ENCODE measurements at regions not wholly inside any gene's neighbourhood (a gene's known extent, or its start where the extent isn't known, plus 50 kb on each side); places are given as distances from the start of the nearest gene placed in this dataset.

DNA sequence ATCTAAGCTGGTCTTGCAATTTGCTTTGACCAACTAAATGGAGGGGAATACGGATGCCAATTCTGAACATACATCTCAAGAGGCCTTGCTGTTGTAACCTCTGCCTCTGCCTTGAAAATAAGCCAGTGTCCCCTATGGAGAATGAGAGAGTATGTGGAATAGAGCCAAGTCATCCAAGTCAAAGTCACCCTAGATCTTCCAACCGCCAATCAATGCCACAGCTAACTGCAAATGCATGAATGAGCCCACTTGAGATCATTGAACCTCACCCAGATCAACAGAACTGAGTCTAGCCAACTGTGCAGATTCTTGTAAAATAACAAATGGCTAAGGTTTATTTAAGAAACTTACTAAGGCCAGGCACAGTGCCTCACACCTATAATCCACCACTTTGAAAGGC is 139.8 kb upstream of the TANK start:
- Mint-ChIP-seq H3K9me3 (peaks cover 23% of the 10 kb centered on the region), H3K36me3 (ENCODE audit: low read depth) (no peaks in the 10 kb centered on the region), H3K4me1 (peaks cover 22% of the 10 kb centered on the region), H3K27ac (no peak overlapping the region), H3K4me3 (no peak overlapping the region), H3K27me3 (ENCODE audit: low read depth) (no peaks in the 10 kb centered on the region)
- TF ChIP-seq, protein P1, sequence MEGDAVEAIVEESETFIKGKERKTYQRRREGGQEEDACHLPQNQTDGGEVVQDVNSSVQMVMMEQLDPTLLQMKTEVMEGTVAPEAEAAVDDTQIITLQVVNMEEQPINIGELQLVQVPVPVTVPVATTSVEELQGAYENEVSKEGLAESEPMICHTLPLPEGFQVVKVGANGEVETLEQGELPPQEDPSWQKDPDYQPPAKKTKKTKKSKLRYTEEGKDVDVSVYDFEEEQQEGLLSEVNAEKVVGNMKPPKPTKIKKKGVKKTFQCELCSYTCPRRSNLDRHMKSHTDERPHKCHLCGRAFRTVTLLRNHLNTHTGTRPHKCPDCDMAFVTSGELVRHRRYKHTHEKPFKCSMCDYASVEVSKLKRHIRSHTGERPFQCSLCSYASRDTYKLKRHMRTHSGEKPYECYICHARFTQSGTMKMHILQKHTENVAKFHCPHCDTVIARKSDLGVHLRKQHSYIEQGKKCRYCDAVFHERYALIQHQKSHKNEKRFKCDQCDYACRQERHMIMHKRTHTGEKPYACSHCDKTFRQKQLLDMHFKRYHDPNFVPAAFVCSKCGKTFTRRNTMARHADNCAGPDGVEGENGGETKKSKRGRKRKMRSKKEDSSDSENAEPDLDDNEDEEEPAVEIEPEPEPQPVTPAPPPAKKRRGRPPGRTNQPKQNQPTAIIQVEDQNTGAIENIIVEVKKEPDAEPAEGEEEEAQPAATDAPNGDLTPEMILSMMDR (IDR thresholded peaks at IDR 0.05; ENCODE audit: unreplicated experiment in 3 of 3) = no peak

DNA sequence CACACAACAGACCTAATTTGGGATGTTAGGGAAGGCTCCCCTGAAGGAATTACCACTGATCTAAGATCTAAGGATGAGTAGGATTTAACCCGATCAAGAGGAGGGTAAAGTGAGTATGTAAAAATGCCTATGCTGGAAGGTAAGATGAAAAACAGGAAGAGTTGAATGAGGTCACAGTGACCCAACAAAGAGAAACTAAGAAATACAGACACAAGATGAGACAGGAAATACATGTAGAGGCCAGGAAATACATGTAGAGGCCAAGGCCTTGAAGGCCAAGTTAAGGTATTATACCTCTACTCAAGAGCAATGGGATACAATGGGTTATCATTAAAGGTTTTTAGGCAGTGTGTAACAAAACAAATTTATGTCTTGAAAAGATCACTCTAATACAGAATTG is 131.6 kb upstream of the TANK start:
- TF ChIP-seq, protein P1 (IDR thresholded peaks at IDR 0.05; ENCODE audit: unreplicated experiment in 3 of 3) = no peak
- Mint-ChIP-seq H3K4me3 (no peak overlapping the region), H3K27me3 (ENCODE audit: low read depth) (no peaks in the 10 kb centered on the region), H3K4me1 (peaks cover 13% of the 10 kb centered on the region), H3K27ac (no peak overlapping the region), H3K9me3 (peaks cover 2% of the 10 kb centered on the region), H3K36me3 (ENCODE audit: low read depth) (no peaks in the 10 kb centered on the region)

DNA sequence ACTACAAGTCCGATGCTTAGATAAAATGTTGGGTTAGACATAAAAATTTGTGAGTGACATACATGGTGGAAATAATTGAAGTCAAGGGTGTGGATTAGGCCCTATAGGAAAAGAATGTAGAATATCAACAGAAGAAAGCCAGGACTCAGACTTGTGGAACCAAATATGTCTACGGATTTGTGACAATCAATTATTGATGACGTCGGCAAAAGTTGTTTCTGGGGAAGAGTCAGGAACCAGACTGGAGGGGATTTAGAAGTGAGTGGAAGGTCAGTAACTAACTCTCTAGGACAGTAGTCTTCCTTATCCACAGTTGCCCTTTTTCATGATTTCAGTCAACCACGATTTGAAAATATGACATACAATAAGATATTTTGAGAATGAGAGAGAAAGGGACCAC is 130.9 kb upstream of the TANK start:
- H3K27me3 Mint-ChIP-seq (ENCODE audit: low read depth) = no peaks in the 10 kb centered on the region
- H3K9me3 Mint-ChIP-seq = peaks cover 2% of the 10 kb centered on the region
- no peak overlapping the region for H3K27ac Mint-ChIP-seq
- no peaks in the 10 kb centered on the region for H3K36me3 Mint-ChIP-seq (ENCODE audit: low read depth)
- no peak overlapping the region for H3K4me3 Mint-ChIP-seq
- TF ChIP-seq, protein P1 (IDR thresholded peaks at IDR 0.05; ENCODE audit: unreplicated experiment in 3 of 3) = no peak
- peaks cover 13% of the 10 kb centered on the region for H3K4me1 Mint-ChIP-seq

DNA sequence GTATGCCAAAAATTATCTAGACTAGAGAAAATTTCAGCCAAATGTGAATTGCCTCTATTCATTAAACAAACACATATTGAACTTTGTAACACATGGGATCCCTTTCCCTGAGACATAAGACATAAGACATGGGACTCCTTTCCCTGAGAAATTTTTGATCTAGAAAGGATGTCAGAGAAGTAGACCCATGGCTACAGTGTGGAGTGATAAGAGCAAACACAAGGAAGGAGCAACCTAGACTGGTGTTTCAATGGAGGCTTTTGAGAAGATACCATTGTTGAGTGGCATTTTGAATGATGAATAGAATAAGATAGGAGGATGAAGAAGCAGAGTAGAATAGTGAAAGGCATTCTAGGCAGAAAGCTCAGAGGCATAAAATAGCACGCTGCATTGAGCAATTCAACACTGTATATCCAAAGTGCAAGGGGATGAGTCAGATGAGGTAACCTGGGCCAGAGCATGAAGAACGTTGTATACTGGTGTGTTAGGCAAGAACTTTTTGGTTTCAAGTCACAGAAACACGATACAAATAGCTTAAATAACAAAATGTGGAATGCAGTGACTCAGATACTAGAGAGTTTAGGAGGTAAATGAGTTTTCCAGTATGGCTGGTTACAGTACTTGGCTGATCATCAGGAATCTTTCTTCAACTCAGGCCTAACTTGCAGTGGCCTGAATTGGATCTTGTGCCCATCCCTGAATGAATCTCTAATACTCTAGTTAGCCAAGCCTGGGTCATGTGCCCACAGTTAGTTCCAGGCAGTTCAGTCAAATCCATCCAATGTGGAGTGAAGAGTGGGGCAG is 129.8 kb upstream of the TANK start:
- H3K4me1 Mint-ChIP-seq = peaks cover 11% of the 10 kb centered on the region
- TF ChIP-seq, protein P1 (IDR thresholded peaks at IDR 0.05; ENCODE audit: unreplicated experiment in 3 of 3) = no peak
- H3K4me3 Mint-ChIP-seq = no peak overlapping the region
- H3K27me3 Mint-ChIP-seq (ENCODE audit: low read depth) = no peaks in the 10 kb centered on the region
- H3K9me3 Mint-ChIP-seq = peaks cover 2% of the 10 kb centered on the region
- H3K27ac Mint-ChIP-seq = no peak overlapping the region
- H3K36me3 Mint-ChIP-seq (ENCODE audit: low read depth) = no peaks in the 10 kb centered on the region

DNA sequence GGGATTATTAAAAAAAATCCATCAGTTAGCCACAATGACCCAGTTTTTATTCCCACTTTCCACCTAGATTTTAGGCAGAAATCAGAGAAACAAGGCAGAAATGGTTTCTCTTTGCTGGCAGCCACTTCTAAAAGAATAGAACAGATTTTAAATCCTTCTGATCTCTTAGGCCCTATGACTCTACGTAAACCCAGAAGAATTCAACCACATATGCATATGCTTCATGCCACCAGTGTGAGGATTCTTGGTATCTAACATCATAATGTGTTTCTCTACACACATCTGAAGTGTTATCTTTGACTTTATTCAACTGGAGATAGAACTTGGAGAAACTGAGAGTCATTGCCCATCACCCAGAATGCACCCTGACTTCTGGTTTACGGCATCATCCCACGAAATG is 128.7 kb upstream of the TANK start:
- TF ChIP-seq, protein P1 (IDR thresholded peaks at IDR 0.05; ENCODE audit: unreplicated experiment in 3 of 3) = no peak
- H3K4me1 Mint-ChIP-seq = peaks cover 1% of the 10 kb centered on the region
- no peak overlapping the region for H3K27ac Mint-ChIP-seq
- H3K36me3 Mint-ChIP-seq (ENCODE audit: low read depth) = no peaks in the 10 kb centered on the region
- no peak overlapping the region for H3K4me3 Mint-ChIP-seq
- H3K27me3 Mint-ChIP-seq (ENCODE audit: low read depth) = no peaks in the 10 kb centered on the region
- H3K9me3 Mint-ChIP-seq = peaks cover 2% of the 10 kb centered on the region

DNA sequence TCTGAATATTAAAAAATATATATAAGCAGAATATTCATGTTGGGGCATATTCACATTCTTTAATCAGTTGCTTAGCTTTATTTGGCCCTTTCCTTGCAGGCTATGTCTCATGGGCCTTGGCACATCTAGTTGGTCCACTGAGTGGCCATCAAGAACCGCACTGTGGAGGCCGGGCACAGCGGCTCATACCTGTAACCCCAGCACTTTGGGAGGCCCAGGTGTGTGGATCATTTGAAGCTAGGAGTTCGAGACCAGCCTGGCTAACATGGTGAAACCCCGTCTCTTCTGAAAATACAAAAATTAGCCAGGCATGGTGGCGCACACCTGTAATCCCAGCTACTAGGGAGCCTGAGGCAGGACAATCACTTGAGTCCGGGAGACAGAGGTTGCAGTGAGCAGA is 127.6 kb upstream of the TANK start:
- Mint-ChIP-seq H3K9me3 (peaks cover 2% of the 10 kb centered on the region), H3K4me3 (no peak overlapping the region), H3K27ac (no peak overlapping the region), H3K27me3 (ENCODE audit: low read depth) (no peaks in the 10 kb centered on the region), H3K36me3 (ENCODE audit: low read depth) (no peaks in the 10 kb centered on the region), H3K4me1 (no peaks in the 10 kb centered on the region)
- TF ChIP-seq, protein P1 (IDR thresholded peaks at IDR 0.05; ENCODE audit: unreplicated experiment in 3 of 3) = no peak

Data from nephron (organoid).